Lower lobe of right lung (tissue), 2 donors: ENCODE measurements at regions not wholly inside any gene's neighbourhood (a gene's known extent, or its start where the extent isn't known, plus 50 kb on each side); places are given as distances from the start of the nearest gene placed in this dataset.

ENCODE experiments used
- ATAC-seq, 2 donors: fragments of 200-7000 bp; cut with Tn5 transposase; one replicate each; pipeline ENCODE4 v1.9.1; 2020 to 2022; ENCODE audit warnings: mild to moderate bottlenecking in 2 of 2, moderate library complexity in 2 of 2
- DNase-seq: peaks from one replicate; pipeline ENCODE4 v3.0.0-alpha.2; 2020
- H3K27ac ChIP-seq: fragments of 200-600 bp; one replicate; pipeline ENCODE4 v1.8.0; 2022
- H3K27me3 ChIP-seq: fragments of 200-600 bp; one replicate; pipeline ENCODE4 v1.8.0; 2022; ENCODE audit warnings: low read depth
- H3K36me3 ChIP-seq: fragments of 200-600 bp; one replicate; pipeline ENCODE4 v1.8.0; 2022; ENCODE audit warnings: mild to moderate bottlenecking
- H3K4me1 ChIP-seq: fragments of 200-600 bp; one replicate; pipeline ENCODE4 v1.8.0; 2022
- H3K4me3 ChIP-seq: fragments of 200-600 bp; one replicate; pipeline ENCODE4 v1.8.0; 2022; ENCODE audit warnings: mild to moderate bottlenecking
- H3K9me3 ChIP-seq: fragments of 200-600 bp; one replicate; pipeline ENCODE4 v1.8.0; 2022
- intact Hi-C: fragments of 100-400 bp; cut with DNase I; formaldehyde crosslinking; loops from one replicate; pipeline ENCODE4 v1.11.0; 2022
- TF ChIP-seq, protein P1 (sequence below): fragments of 200-600 bp; IDR thresholded peaks from one replicate; pipeline ENCODE4 v1.8.0; 2022; ENCODE audit warnings: antibody characterized with exemption, mild to moderate bottlenecking
- donor health status: DM: no; HTN: yes; CAD: no; lungs with severe emphysema.

DNA sequence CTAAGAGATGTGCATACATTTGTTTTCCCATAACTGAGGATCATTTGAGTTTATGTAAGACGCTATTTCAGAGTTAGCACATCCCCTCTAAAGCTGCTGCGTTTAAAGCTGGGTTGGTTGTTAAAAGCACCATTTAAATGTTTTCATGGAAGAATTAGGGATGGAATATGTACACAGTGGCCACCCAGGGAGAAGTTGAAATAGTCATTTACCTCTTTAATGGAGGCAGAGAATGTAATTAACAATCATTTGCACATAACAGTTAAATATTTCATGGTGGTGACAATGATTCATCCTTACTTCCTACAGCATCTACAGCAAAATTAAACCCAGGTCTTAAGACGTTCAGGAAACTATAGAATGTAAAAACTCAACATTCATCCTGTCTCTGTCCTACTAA, 100.3 kb downstream of the KIF4B start:
- H3K27me3 ChIP-seq: no peaks in the 10 kb centered on the region
- DNase-seq (no peak), ATAC-seq (no peak)
- H3K4me3 ChIP-seq: no peak overlapping the region
- intact Hi-C loops: no loop called here
- TF ChIP-seq, protein P1, sequence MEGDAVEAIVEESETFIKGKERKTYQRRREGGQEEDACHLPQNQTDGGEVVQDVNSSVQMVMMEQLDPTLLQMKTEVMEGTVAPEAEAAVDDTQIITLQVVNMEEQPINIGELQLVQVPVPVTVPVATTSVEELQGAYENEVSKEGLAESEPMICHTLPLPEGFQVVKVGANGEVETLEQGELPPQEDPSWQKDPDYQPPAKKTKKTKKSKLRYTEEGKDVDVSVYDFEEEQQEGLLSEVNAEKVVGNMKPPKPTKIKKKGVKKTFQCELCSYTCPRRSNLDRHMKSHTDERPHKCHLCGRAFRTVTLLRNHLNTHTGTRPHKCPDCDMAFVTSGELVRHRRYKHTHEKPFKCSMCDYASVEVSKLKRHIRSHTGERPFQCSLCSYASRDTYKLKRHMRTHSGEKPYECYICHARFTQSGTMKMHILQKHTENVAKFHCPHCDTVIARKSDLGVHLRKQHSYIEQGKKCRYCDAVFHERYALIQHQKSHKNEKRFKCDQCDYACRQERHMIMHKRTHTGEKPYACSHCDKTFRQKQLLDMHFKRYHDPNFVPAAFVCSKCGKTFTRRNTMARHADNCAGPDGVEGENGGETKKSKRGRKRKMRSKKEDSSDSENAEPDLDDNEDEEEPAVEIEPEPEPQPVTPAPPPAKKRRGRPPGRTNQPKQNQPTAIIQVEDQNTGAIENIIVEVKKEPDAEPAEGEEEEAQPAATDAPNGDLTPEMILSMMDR: no peak
- no peaks in the 10 kb centered on the region for H3K36me3 ChIP-seq
- H3K4me1 ChIP-seq: no peaks in the 10 kb centered on the region
- H3K9me3 ChIP-seq: no peaks in the 10 kb centered on the region
- H3K27ac ChIP-seq: no peak overlapping the region

DNA sequence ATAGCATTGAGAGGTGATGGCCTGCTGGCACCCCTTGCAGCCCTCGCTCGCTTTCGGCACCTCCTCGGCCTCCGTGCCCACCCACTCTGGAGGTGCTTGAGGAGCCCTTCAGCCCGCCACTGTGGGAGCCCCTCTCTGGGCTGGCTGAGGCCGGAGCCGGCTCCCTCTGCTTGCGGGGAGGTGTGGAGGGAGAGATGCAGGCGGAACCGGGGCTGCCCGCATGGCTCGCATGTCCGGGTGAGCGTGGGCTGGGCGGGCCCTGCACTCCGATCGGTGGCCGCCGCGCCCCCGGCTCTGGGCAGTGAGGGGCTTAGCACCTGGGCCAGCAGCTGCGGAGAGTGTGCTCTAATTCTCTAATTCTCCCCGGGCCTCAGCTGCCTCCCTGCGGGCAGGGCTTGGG, 101.1 kb downstream of the KIF4B start:
- Histone ChIP-seq H3K36me3 (no peaks in the 10 kb centered on the region), H3K27ac (no peak overlapping the region), H3K9me3 (no peaks in the 10 kb centered on the region), H3K27me3 (no peaks in the 10 kb centered on the region), H3K4me1 (no peaks in the 10 kb centered on the region), H3K4me3 (no peak overlapping the region)
- DNase-seq (no peak), ATAC-seq (no peak)
- intact Hi-C loops: no loop called here
- TF ChIP-seq, protein P1: no peak

DNA sequence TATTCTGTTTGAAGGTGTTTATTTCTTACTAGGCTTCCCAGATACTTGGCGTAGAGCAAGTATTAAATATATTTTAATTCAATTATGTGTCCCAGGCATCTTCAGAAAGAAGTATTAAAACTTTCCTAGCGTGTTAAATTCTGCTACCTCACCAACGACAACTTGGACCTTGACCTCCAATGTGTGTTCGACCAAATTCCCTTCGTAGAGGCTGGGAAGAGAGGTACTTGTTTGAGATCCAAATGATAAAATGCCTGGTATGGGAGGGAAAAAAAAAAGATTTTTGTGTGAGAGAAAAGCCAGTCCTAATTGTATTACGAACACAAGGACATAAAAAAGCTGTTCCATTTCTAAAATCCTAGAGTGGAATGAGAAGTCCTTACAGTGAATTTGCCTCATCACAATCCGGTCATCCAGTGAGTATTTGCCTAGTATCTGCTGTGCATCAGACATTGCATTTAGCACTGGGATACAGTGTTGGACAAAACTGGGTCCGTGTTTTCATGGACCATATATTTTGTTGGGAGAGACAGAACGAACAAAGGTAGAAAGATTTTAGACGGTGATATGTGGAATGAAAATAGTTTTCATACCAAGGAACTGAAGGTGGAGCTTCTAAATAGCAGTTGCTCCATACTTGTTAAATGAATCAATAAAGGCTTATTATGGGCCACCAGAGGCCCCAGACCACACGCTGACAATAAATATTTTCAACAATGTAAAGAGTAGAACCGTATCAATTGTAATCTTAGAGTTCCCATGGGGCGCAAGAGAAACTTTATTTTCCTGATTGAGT, 103.1 kb downstream of the KIF4B start:
- H3K27ac ChIP-seq: no peak overlapping the region
- H3K36me3 ChIP-seq: no peaks in the 10 kb centered on the region

DNA sequence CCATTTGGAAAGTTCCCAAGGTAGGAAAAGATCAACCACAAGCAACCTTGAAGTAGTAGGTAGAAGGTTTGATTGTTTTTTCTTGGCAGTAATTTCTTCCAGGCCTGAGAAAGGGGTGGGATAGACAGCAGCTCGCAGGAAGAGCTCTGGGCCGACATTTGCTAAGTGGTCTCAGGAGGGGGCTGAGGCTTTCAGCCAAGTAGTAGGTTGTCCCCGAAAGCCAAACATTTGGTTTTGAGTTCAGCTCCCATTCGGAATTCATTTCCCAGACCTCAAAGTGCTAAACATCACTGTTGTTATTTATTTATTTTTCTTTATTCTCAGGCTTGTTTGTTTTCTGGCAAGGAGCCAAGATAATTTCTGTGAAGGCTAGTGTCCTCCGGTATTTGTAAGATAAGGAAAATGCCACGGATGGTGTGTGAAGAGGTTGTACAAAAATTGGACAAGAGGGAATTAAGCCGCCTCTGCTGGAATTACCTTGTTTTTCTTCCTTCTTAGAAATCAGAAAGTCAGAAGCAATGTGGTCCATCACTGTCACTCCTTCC, 112.1 kb downstream of the KIF4B start:
- H3K27me3 ChIP-seq: no peaks in the 10 kb centered on the region
- no peak overlapping the region for H3K4me3 ChIP-seq
- DNase-seq (no peak), ATAC-seq (no peak)
- TF ChIP-seq, protein P1: no peak
- intact Hi-C loops: no loop called here
- H3K36me3 ChIP-seq: no peaks in the 10 kb centered on the region
- no peak overlapping the region for H3K27ac ChIP-seq
- H3K4me1 ChIP-seq: no peaks in the 10 kb centered on the region
- no peaks in the 10 kb centered on the region for H3K9me3 ChIP-seq

More for the DNA sequence above, 103.1 kb downstream of the KIF4B start:
- ATAC-seq (no peak), DNase-seq (no peak)
- intact Hi-C loops: no loop called here
- no peak overlapping the region for H3K4me3 ChIP-seq
- TF ChIP-seq, protein P1: no peak
- no peaks in the 10 kb centered on the region for H3K9me3 ChIP-seq
- H3K27me3 ChIP-seq: no peaks in the 10 kb centered on the region
- no peaks in the 10 kb centered on the region for H3K4me1 ChIP-seq

DNA sequence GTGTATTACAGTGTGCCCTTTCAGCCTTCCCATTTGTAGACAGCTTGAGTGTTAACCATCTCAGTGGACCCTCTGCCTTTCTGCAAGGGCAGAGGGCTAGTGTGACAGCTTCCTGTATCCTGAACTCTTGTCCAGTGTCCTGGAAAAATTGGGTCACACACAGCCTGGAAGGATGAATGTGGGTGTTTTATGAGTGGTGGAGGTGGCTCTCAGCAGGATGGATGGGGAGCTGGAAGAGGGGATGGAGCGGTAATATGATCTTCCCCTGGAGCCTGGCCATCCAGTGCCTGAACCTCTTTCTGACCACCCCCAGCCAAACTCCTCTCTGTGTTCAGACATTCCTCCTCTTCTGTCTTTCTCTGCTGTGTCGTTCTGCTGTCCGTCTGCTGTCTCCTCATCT, 113.0 kb downstream of the KIF4B start:
- intact Hi-C loops: no loop called here

More for the DNA sequence above, 113.0 kb downstream of the KIF4B start:
- H3K27ac ChIP-seq: no peak overlapping the region
- H3K4me3 ChIP-seq: no peak overlapping the region
- no peak for DNase-seq
- no peaks in the 10 kb centered on the region for H3K9me3 ChIP-seq
- H3K36me3 ChIP-seq: no peaks in the 10 kb centered on the region
- H3K27me3 ChIP-seq: no peaks in the 10 kb centered on the region
- H3K4me1 ChIP-seq: no peaks in the 10 kb centered on the region
- ATAC-seq: no peak
- TF ChIP-seq, protein P1: no peak
